ENCODE measurements at regions not wholly inside any gene's neighbourhood (a gene's known extent, or its start where the extent isn't known, plus 50 kb on each side); places are given as distances from the start of the nearest gene placed in this dataset.

DNA sequence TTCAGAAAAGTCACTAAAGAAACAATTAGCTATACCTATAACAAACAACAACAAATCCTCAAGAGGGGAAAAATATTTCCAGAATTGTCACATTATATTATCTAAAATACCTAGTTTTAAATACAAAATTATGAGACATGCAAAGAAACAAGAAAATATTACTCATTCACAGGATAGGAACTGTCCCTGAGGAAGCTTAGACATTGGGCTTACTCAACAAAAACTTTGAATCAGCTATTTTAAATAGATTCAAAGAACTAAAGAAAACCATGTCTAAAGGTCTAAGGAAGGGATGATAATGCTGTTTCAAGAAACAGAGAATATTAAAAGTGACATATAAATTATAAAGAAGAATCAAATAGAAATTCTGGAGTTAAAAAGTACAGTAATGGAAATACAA, 131.9 kb upstream of the ZNF516 start:
- no peak for TF ChIP-seq POLR2A (IDR thresholded peaks at IDR 0.05; ENCODE audit: low read length)
- TF ChIP-seq GATA1 (IDR thresholded peaks at IDR 0.05; ENCODE audit: low read depth, low read length) = no peak
